Transverse colon (tissue), 4 donors: ENCODE measurements at regions not wholly inside any gene's neighbourhood (a gene's known extent, or its start where the extent isn't known, plus 50 kb on each side); places are given as distances from the start of the nearest gene placed in this dataset.

ENCODE experiments used
- DNase-seq: peaks from one replicate; pipeline ENCODE4 v3.0.0-alpha.2; 2019
- H3K27ac ChIP-seq, 4 donors: fragments of 200-600 bp; sonication (generic); 2 replicates each; pipeline ENCODE4 v1.5.1; 2016 to 2018; ENCODE audit warnings: inconsistent platforms in 4 of 4
- H3K27me3 ChIP-seq: fragments of 200-600 bp; sonication (generic); 2 replicates; pipeline ENCODE4 v1.5.1; 2017; ENCODE audit warnings: inconsistent platforms
- H3K36me3 ChIP-seq, 4 donors: fragments of 200-600 bp; sonication (generic); 2 replicates each; pipeline ENCODE4 v1.5.1; 2017 to 2019; ENCODE audit warnings: inconsistent platforms in 4 of 4
- H3K4me1 ChIP-seq, 4 donors: fragments of 200-600 bp; sonication (generic); 2 replicates each; pipeline ENCODE4 v1.5.1; 2017 to 2020; ENCODE audit warnings: inconsistent platforms in 4 of 4
- H3K4me3 ChIP-seq, 4 donors: fragments of 200-600 bp; sonication (generic); 1 replicate in 1 of 4; 2 replicates in 3 of 4; pipeline versions ENCODE4 v1.5.1 to v1.6.1; 2017 to 2019; ENCODE audit warnings: inconsistent platforms in 4 of 4
- H3K9me3 ChIP-seq, 2 donors: fragments of 200-600 bp; sonication (generic); 2 replicates each; pipeline ENCODE4 v1.5.1; 2017 to 2019; ENCODE audit warnings: inconsistent platforms in 2 of 2
- CTCF ChIP-seq, 5 experiments: fragments of 200-600 bp in 3 of 5; fragments of 450-650 bp in 2 of 5; sonication (generic) in 3 of 5; IDR thresholded peaks; 1 replicate in 2 of 5; 2 replicates in 3 of 5; pipeline ENCODE4 v1.5.1; 2016 to 2017; ENCODE audit warnings: antibody characterized with exemption in 5 of 5, inconsistent platforms in 3 of 5, mild to moderate bottlenecking in 2 of 5, moderate library complexity in 1 of 5
- EP300 ChIP-seq: sonication (generic); formaldehyde crosslinking; IDR thresholded peaks from one replicate; pipeline ENCODE4 v1.6.1; 2017; ENCODE audit warnings: antibody characterized with exemption, low read depth
- POLR2A ChIP-seq: fragments of 450-650 bp; IDR thresholded peaks from one replicate; pipeline ENCODE4 v1.6.1; 2016; ENCODE audit warnings: antibody characterized with exemption, mild to moderate bottlenecking, moderate library complexity
- POLR2AphosphoS5 ChIP-seq, 3 donors: sonication (generic); formaldehyde crosslinking; IDR thresholded peaks; one replicate each; pipeline ENCODE4 v1.6.1; 2016; ENCODE audit warnings: antibody characterized with exemption in 3 of 3
- WGBS, 2 donors: methylation state at CpG; one replicate each; pipeline ENCODE4 v1.1.5; 2018; ENCODE audit warnings: low coverage in 1 of 2; 5-methylcytosine and 5-hydroxymethylcytosine counted together
- in situ Hi-C, 4 donors: fragments of 200-750 bp; cut with MboI; loops; one replicate each; pipeline versions ENCODE4 v1.15.0 to v1.15.1; 2017; ENCODE audit warnings: low sequenced_read_pairs in 3 of 4, low pct_ligation_motif_present in 1 of 4, low pct_unique_long_range_greater_than_20kb in 1 of 4
- intact Hi-C: fragments of 100-400 bp; cut with DNase I; formaldehyde crosslinking; loops from one replicate; pipeline ENCODE4 v1.15.1; 2023; ENCODE audit warnings: low total_unique reads

GRCh38 chr1:119225831-119226230 is 85.4 kb upstream of the WARS2 start:
- H3K27ac ChIP-seq, result no peak overlapping the region
- intact Hi-C loops (no loop called here), in situ Hi-C loops (no loop called here)
- H3K9me3 ChIP-seq, result no peaks in the 10 kb centered on the region
- no peaks in the 10 kb centered on the region for H3K36me3 ChIP-seq
- no peak for TF ChIP-seq EP300
- no peak for TF ChIP-seq CTCF (IDR thresholded peaks at IDR 0.05)
- TF ChIP-seq POLR2AphosphoS5 (IDR thresholded peaks at IDR 0.05), result no peak
- TF ChIP-seq POLR2A, result no peak
- H3K4me3 ChIP-seq, result no peak overlapping the region
- DNase-seq, result no peak
- 97% methylated on average over 2 of the region's 2 CpGs; no CpG with 5 or more reads in 1 of the 2 donors for WGBS, 2 donors
- no peaks in the 10 kb centered on the region for H3K27me3 ChIP-seq
- H3K4me1 ChIP-seq, result no peaks in the 10 kb centered on the region

- H3K27ac ChIP-seq, result no peak overlapping the region
- DNase-seq, result no peak
- no peaks in the 10 kb centered on the region for H3K9me3 ChIP-seq
- in situ Hi-C loops (no loop called here), intact Hi-C loops (no loop called here)
- H3K4me3 ChIP-seq, result no peak overlapping the region
- 83 to 100% methylated on average over 1 of the region's 1 CpG for WGBS, 2 donors
- H3K4me1 ChIP-seq, result no peaks in the 10 kb centered on the region
- TF ChIP-seq EP300, result no peak
- TF ChIP-seq POLR2AphosphoS5 (IDR thresholded peaks at IDR 0.05), result no peak
- no peak for TF ChIP-seq POLR2A
- TF ChIP-seq CTCF (IDR thresholded peaks at IDR 0.05), result no peak
- H3K27me3 ChIP-seq, result no peaks in the 10 kb centered on the region
- H3K36me3 ChIP-seq, result no peaks in the 10 kb centered on the region
Measured at GRCh38 chr1:119226321-119226720, 85.9 kb upstream of the WARS2 start.

- WGBS, 2 donors, result 83% methylated on average over 3 of the region's 3 CpGs; no CpG with 5 or more reads in 1 of the 2 donors
Measured at GRCh38 chr1:119226913-119227312, 86.5 kb upstream of the WARS2 start.

GRCh38 chr1:119227456-119227855 is 87.0 kb upstream of the WARS2 start:
- Histone ChIP-seq H3K27me3 (no peaks in the 10 kb centered on the region), H3K9me3 (no peaks in the 10 kb centered on the region), H3K36me3 (no peaks in the 10 kb centered on the region), H3K27ac (no peak overlapping the region), H3K4me3 (no peak overlapping the region), H3K4me1 (no peaks in the 10 kb centered on the region)
- TF ChIP-seq POLR2AphosphoS5 (IDR thresholded peaks at IDR 0.05), result no peak
- TF ChIP-seq EP300, result no peak
- no peak for TF ChIP-seq CTCF (IDR thresholded peaks at IDR 0.05)
- TF ChIP-seq POLR2A, result no peak
- no peak for DNase-seq
- 69% methylated on average over 2 of the region's 2 CpGs; no CpG with 5 or more reads in 1 of the 2 donors for WGBS, 2 donors
- in situ Hi-C loops, result no loop called here
- intact Hi-C loops, result no loop called here

More at GRCh38 chr1:119226913-119227312, 86.5 kb upstream of the WARS2 start:
- no peaks in the 10 kb centered on the region for H3K4me1 ChIP-seq
- H3K4me3 ChIP-seq, result no peak overlapping the region
- no peaks in the 10 kb centered on the region for H3K36me3 ChIP-seq
- no peaks in the 10 kb centered on the region for H3K27me3 ChIP-seq
- in situ Hi-C loops, result no loop called here
- TF ChIP-seq POLR2A (no peak), POLR2AphosphoS5 (IDR thresholded peaks at IDR 0.05) (no peak), CTCF (IDR thresholded peaks at IDR 0.05) (no peak), EP300 (no peak)
- no peak overlapping the region for H3K27ac ChIP-seq
- H3K9me3 ChIP-seq, result no peaks in the 10 kb centered on the region
- DNase-seq, result no peak
- intact Hi-C loops, result no loop called here
